H1 (cell line): ENCODE measurements at regions not wholly inside any gene's neighbourhood (a gene's known extent, or its start where the extent isn't known, plus 50 kb on each side); places are given as distances from the start of the nearest gene placed in this dataset.

Source experiments
- CTCF ChIA-PET: fragments of 300-600 bp; sonication (Branson Sonifier 250); formaldehyde crosslinking; loops from one replicate; lab custom pipeline; 2021; ENCODE audit not compliant: partially characterized antibody; lab: Charles Lee
- POLR2A ChIA-PET: fragments of 300-600 bp; sonication (Branson Sonifier 250); formaldehyde crosslinking; loops from one replicate; lab custom pipeline; 2021; ENCODE audit warnings: inconsistent platforms; ENCODE audit not compliant: partially characterized antibody; lab: Charles Lee
- DNase-seq, 2 experiments: peaks; one replicate each; pipeline versions ENCODE4 v3.0.0 to v3.0.0-alpha.2; 2010 to 2022; ENCODE audit warnings: low spot score in 2 of 2, low read depth in 1 of 2, mixed read lengths in 1 of 2
- FAIRE-seq: peaks from 2 replicates; lab custom pipeline; 2011; peaks lifted over from hg19 to GRCh38; lab: Jason Lieb, UNC
- H2AFZ ChIP-seq: 2 replicates; pipeline ENCODE4 v1.8.1; 2012; ENCODE audit warnings: low read length, inconsistent platforms
- H2AK5ac ChIP-seq: 2 replicates; pipeline ENCODE4 v1.6.1; 2013; ENCODE audit warnings: low read depth, low read length
- H2BK120ac ChIP-seq: replicated peaks from 2 replicates; pipeline ENCODE3; 2013; ENCODE audit warnings: low read depth, low read length, inconsistent platforms
- H2BK12ac ChIP-seq: 2 replicates; pipeline ENCODE4 v1.6.1; 2013; ENCODE audit warnings: low read depth, low read length
- H2BK15ac ChIP-seq: 2 replicates; pipeline ENCODE4 v1.6.1; 2013; ENCODE audit warnings: low read length
- H2BK20ac ChIP-seq: 2 replicates; pipeline ENCODE4 v1.6.1; 2013; ENCODE audit warnings: low read length
- H2BK5ac ChIP-seq: 2 replicates; pipeline ENCODE4 v1.6.1; 2013; ENCODE audit warnings: low read depth, low read length
- H3K14ac ChIP-seq: 2 replicates; pipeline ENCODE4 v1.6.1; 2013; ENCODE audit warnings: inconsistent platforms; ENCODE audit not compliant: insufficient read length
- H3K18ac ChIP-seq: 2 replicates; pipeline ENCODE4 v1.6.1; 2013; ENCODE audit warnings: low read length; ENCODE audit errors: extremely low read depth
- H3K23ac ChIP-seq: 2 replicates; pipeline ENCODE4 v1.6.1; 2013; ENCODE audit warnings: inconsistent platforms; ENCODE audit not compliant: insufficient read length
- H3K23me2 ChIP-seq: 2 replicates; pipeline ENCODE4 v1.6.1; 2013; ENCODE audit warnings: low read depth, low read length
- H3K27ac ChIP-seq: 2 replicates; pipeline ENCODE4 v1.6.1; 2011; ENCODE audit warnings: low read depth, low read length, inconsistent platforms
- H3K27me3 ChIP-seq, 4 experiments: replicated peaks in 1 of 4; 1 replicate in 1 of 4; 2 replicates in 3 of 4; pipeline versions ENCODE4 v1.6.1 to v1.8.1; 2011 to 2013; ENCODE audit warnings: low read length in 3 of 4, mild to moderate bottlenecking in 3 of 4, inconsistent platforms in 2 of 4, mixed read lengths in 2 of 4, moderate library complexity in 1 of 4; ENCODE audit not compliant: control insufficient read depth in 3 of 4, insufficient read depth in 3 of 4; ENCODE audit errors: extremely low read depth in 1 of 4
- H3K36me3 ChIP-seq, 4 experiments: 2 replicates each; pipeline versions ENCODE4 v1.6.1 to v1.8.1; 2011 to 2013; ENCODE audit warnings: mild to moderate bottlenecking in 4 of 4, low read length in 3 of 4, moderate library complexity in 2 of 4, control low read depth in 1 of 4, inconsistent platforms in 1 of 4; ENCODE audit not compliant: insufficient read depth in 4 of 4, control insufficient read depth in 2 of 4
- H3K4ac ChIP-seq: replicated peaks from 2 replicates; pipeline ENCODE3; 2013; ENCODE audit warnings: low read length, low read depth, mixed read lengths, inconsistent platforms; ENCODE audit not compliant: insufficient read length
- H3K4me1 ChIP-seq, 4 experiments: replicated peaks in 1 of 4; 1 replicate in 1 of 4; 2 replicates in 3 of 4; pipeline versions ENCODE4 v1.6.1 to v1.8.1; 2011 to 2013; ENCODE audit warnings: low read length in 3 of 4, inconsistent platforms in 2 of 4, mixed read lengths in 1 of 4; ENCODE audit not compliant: insufficient read depth in 4 of 4, control insufficient read depth in 3 of 4
- H3K4me2 ChIP-seq, 2 experiments: 2 replicates each; pipeline versions ENCODE4 v1.6.1 to v1.8.1; 2011 to 2013; ENCODE audit warnings: low read depth in 2 of 2, low read length in 2 of 2, control low read depth in 1 of 2, inconsistent platforms in 1 of 2, mild to moderate bottlenecking in 1 of 2; ENCODE audit not compliant: insufficient read depth in 1 of 2
- H3K4me3 ChIP-seq, 4 experiments: fragments of 200-600, 300-600 bp in 1 of 4; sonication (generic), shearing (Covaris generic), sonication (Bioruptor Twin) in 1 of 4; 2 replicates each; pipeline versions ENCODE4 v1.5.1 to v1.8.1; 2011 to 2016; ENCODE audit warnings: low read length in 4 of 4, low read depth in 3 of 4, control low read depth in 2 of 4, inconsistent platforms in 2 of 4, mild to moderate bottlenecking in 2 of 4, mixed read lengths in 1 of 4, moderate library complexity in 1 of 4; ENCODE audit not compliant: insufficient read depth in 2 of 4; ENCODE audit errors: extremely low read depth in 1 of 4
- H3K56ac ChIP-seq: replicated peaks from 2 replicates; pipeline ENCODE3; 2013; ENCODE audit warnings: low read depth, mild to moderate bottlenecking, mixed read lengths, low read length, inconsistent platforms; ENCODE audit not compliant: insufficient read length
- H3K79me1 ChIP-seq: 2 replicates; pipeline ENCODE4 v1.6.1; 2013; ENCODE audit warnings: low read depth, low read length, control low read depth
- H3K79me2 ChIP-seq, 2 experiments: 2 replicates each; pipeline versions ENCODE4 v1.6.1 to v1.8.1; 2012 to 2013; ENCODE audit warnings: low read length in 2 of 2, mild to moderate bottlenecking in 2 of 2, inconsistent platforms in 1 of 2; ENCODE audit not compliant: insufficient read depth in 2 of 2, control insufficient read depth in 1 of 2
- H3K9ac ChIP-seq, 4 experiments: replicated peaks in 1 of 4; 1 replicate in 1 of 4; 2 replicates in 3 of 4; pipeline versions ENCODE4 v1.6.1 to v1.8.1; 2011 to 2013; ENCODE audit warnings: low read depth in 3 of 4, low read length in 3 of 4, control low read depth in 2 of 4, mild to moderate bottlenecking in 2 of 4, moderate library complexity in 2 of 4, inconsistent platforms in 1 of 4; ENCODE audit errors: extremely low read depth in 1 of 4
- H3K9me3 ChIP-seq, 2 experiments: 2 replicates each; pipeline versions ENCODE4 v1.6.1 to v1.8.1; 2012 to 2013; ENCODE audit warnings: mild to moderate bottlenecking in 2 of 2, moderate library complexity in 2 of 2, control low read depth in 1 of 2, inconsistent platforms in 1 of 2, low read depth in 1 of 2, low read length in 1 of 2, mixed read lengths in 1 of 2; ENCODE audit not compliant: insufficient read depth in 2 of 2
- H4K20me1 ChIP-seq, 2 experiments: replicated peaks in 1 of 2; 2 replicates each; pipeline versions ENCODE3 to v1.8.1; 2011 to 2013; ENCODE audit warnings: inconsistent platforms in 2 of 2, low read length in 2 of 2, mild to moderate bottlenecking in 1 of 2; ENCODE audit not compliant: insufficient read depth in 2 of 2, control insufficient read depth in 1 of 2
- H4K5ac ChIP-seq: 2 replicates; pipeline ENCODE4 v1.6.1; 2013; ENCODE audit warnings: low read length, low read depth, mixed read lengths, inconsistent platforms; ENCODE audit not compliant: insufficient read length
- H4K8ac ChIP-seq: 2 replicates; pipeline ENCODE4 v1.8.0; 2013; ENCODE audit warnings: mild to moderate bottlenecking, moderate library complexity, low read length, inconsistent platforms; ENCODE audit not compliant: insufficient read depth; ENCODE audit errors: extremely low read depth
- H4K91ac ChIP-seq: replicated peaks from 2 replicates; pipeline ENCODE3; 2013; ENCODE audit warnings: low read length, mixed read lengths, inconsistent platforms; ENCODE audit not compliant: insufficient read length
- CREB1 ChIP-seq: IDR thresholded peaks from 2 replicates; pipeline ENCODE4 v1.6.1; 2012; ENCODE audit warnings: inconsistent platforms
- CTBP2 ChIP-seq: IDR thresholded peaks from 2 replicates; pipeline ENCODE4 v1.7.0; 2011; ENCODE audit warnings: borderline replicate concordance, mild to moderate bottlenecking, moderate library complexity, mixed read lengths, low read length; ENCODE audit not compliant: insufficient read depth, insufficient read length
- FOSL1 ChIP-seq: IDR thresholded peaks from 2 replicates; pipeline ENCODE4 v1.6.1; 2011; ENCODE audit warnings: mild to moderate bottlenecking, low read depth, low read length, moderate library complexity; ENCODE audit not compliant: insufficient read depth
- GTF2F1 ChIP-seq: IDR thresholded peaks from 2 replicates; pipeline ENCODE4 v1.6.1; 2012; ENCODE audit warnings: low read depth, low read length, improper control_type of control experiment, borderline replicate concordance
- HDAC2 ChIP-seq, 2 experiments: fragments of 300-600 bp in 1 of 2; sonication (generic) in 1 of 2; IDR thresholded peaks; 2 replicates each; pipeline ENCODE4 v1.6.1; 2011 to 2012; ENCODE audit warnings: low read depth in 2 of 2, low read length in 2 of 2, mild to moderate bottlenecking in 2 of 2, moderate library complexity in 2 of 2, borderline replicate concordance in 1 of 2, inconsistent platforms in 1 of 2
- PHF8 ChIP-seq: fragments of 200-600 bp; sonication (generic); conservative IDR thresholded peaks from 2 replicates; pipeline ENCODE4 v1.7.1; 2012; ENCODE audit warnings: low read depth, mild to moderate bottlenecking, inconsistent platforms, low read length, moderate library complexity
- RFX5 ChIP-seq: IDR thresholded peaks from 2 replicates; pipeline ENCODE4 v1.6.1; 2011; ENCODE audit warnings: low read depth, low read length, improper control_type of control experiment, borderline replicate concordance
- SP2 ChIP-seq: IDR thresholded peaks from 2 replicates; pipeline ENCODE4 v1.6.1; 2012; ENCODE audit warnings: mild to moderate bottlenecking, low read length, inconsistent platforms
- SP4 ChIP-seq: IDR thresholded peaks from 2 replicates; pipeline ENCODE4 v1.6.1; 2012; ENCODE audit warnings: low read length, inconsistent platforms
- SRF ChIP-seq: IDR thresholded peaks from 2 replicates; pipeline ENCODE4 v1.6.1; 2011; ENCODE audit warnings: mild to moderate bottlenecking, low read depth, low read length, moderate library complexity
- WGBS, 2 experiments: shearing (Covaris generic) in 1 of 2; methylation state at CpG; one replicate each; pipeline versions ENCODE4 v1.1.6 to v1.1.7; 2013 to 2015; ENCODE audit warnings: low lambda C conversion rate in 2 of 2, mixed read lengths in 2 of 2, inconsistent platforms in 1 of 2, low coverage in 1 of 2, missing lambda C conversion rate in 1 of 2; ENCODE audit not compliant: insufficient replicate concordance in 2 of 2, insufficient coverage in 1 of 2, insufficient read length in 1 of 2; ENCODE audit errors: extremely low coverage in 1 of 2, missing lambda C conversion rate in 1 of 2; 5-methylcytosine and 5-hydroxymethylcytosine counted together
- TF ChIP-seq, protein P1 (sequence below): IDR thresholded peaks from 2 replicates; pipeline ENCODE4 v1.6.1; 2011; ENCODE audit warnings: low read length, improper control_type of control experiment
- TF ChIP-seq, protein P2 (sequence below): IDR thresholded peaks from 2 replicates; pipeline ENCODE4 v1.6.1; 2011; ENCODE audit warnings: low read depth, mild to moderate bottlenecking, low read length; ENCODE audit not compliant: insufficient read depth
- TF ChIP-seq, protein P3 (sequence below): IDR thresholded peaks from 2 replicates; pipeline ENCODE4 v1.6.1; 2012; ENCODE audit warnings: inconsistent platforms

DNA sequence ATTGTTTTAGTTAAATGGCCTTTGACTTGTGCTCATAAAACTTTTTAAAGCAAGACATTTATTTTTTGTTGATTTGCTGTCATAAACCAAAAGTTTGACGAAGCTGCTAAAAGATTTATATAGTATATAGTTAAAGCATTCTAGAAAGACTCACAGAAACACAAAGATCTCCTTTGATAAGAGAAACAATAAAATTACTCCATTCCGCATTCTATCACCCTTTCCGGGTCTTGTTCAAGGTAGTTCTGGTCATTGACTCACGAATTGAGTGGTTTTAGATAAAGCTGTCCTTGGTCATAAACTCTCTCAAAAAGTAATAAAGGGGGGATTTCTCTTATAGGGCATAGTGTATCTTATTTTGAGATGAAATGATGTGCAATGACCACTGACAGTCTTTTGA, 1010.5 kb upstream of the NCAM2 start:
- Histone ChIP-seq H3K4me2 (no peak overlapping the region), H3K23me2 (no peaks in the 10 kb centered on the region), H2AFZ (no peak overlapping the region), H4K20me1 (no peaks in the 10 kb centered on the region), H3K36me3 (no peaks in the 10 kb centered on the region), H2BK20ac (no peak overlapping the region), H3K56ac (no peak overlapping the region), H3K4me3 (no peak overlapping the region), H2BK15ac (no peak overlapping the region), H4K91ac (no peak overlapping the region), H4K8ac (no peak overlapping the region), H4K5ac (no peak overlapping the region), H3K4me1 (no peaks in the 10 kb centered on the region), H3K14ac (no peak overlapping the region), H3K27me3 (no peaks in the 10 kb centered on the region), H2BK12ac (no peak overlapping the region), H3K18ac (no peak overlapping the region), H2AK5ac (no peak overlapping the region), H3K4ac (no peak overlapping the region), H3K9ac (no peak overlapping the region), H3K27ac (no peak overlapping the region), H2BK120ac (no peak overlapping the region), H3K9me3 (no peaks in the 10 kb centered on the region), H2BK5ac (no peak overlapping the region), H3K79me2 (no peaks in the 10 kb centered on the region), H3K79me1 (no peaks in the 10 kb centered on the region), H3K23ac (no peak overlapping the region)
- POLR2A ChIA-PET: no interaction called here
- DNase-seq: no peak
- CTCF ChIA-PET: no interaction called here
- 91% methylated on average over 4 of the region's 4 CpGs; no CpG with 5 or more reads in 1 of the 2 experiments for WGBS, 2 experiments
- no peak for FAIRE-seq
- no peak for TF ChIP-seq GTF2F1
- TF ChIP-seq, protein P1, sequence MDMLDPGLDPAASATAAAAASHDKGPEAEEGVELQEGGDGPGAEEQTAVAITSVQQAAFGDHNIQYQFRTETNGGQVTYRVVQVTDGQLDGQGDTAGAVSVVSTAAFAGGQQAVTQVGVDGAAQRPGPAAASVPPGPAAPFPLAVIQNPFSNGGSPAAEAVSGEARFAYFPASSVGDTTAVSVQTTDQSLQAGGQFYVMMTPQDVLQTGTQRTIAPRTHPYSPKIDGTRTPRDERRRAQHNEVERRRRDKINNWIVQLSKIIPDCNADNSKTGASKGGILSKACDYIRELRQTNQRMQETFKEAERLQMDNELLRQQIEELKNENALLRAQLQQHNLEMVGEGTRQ: no peak
- no peak for TF ChIP-seq SRF
- no peak for TF ChIP-seq HDAC2 (IDR thresholded peaks at IDR 0.05; ENCODE audit: borderline replicate concordance in 1 of 2, low read depth in 2 of 2, low read length in 2 of 2)
- no peak for TF ChIP-seq FOSL1
- TF ChIP-seq SP4: no peak
- TF ChIP-seq, protein P2, sequence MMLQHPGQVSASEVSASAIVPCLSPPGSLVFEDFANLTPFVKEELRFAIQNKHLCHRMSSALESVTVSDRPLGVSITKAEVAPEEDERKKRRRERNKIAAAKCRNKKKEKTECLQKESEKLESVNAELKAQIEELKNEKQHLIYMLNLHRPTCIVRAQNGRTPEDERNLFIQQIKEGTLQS: no peak
- no peak for TF ChIP-seq PHF8
- no peak for TF ChIP-seq CTBP2
- no peak for TF ChIP-seq RFX5
- TF ChIP-seq, protein P3, sequence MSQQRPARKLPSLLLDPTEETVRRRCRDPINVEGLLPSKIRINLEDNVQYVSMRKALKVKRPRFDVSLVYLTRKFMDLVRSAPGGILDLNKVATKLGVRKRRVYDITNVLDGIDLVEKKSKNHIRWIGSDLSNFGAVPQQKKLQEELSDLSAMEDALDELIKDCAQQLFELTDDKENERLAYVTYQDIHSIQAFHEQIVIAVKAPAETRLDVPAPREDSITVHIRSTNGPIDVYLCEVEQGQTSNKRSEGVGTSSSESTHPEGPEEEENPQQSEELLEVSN: no peak
- TF ChIP-seq CREB1: no peak
- no peak for TF ChIP-seq SP2
